ENCODE measurements at regions not wholly inside any gene's neighbourhood (a gene's known extent, or its start where the extent isn't known, plus 50 kb on each side); places are given as distances from the start of the nearest gene placed in this dataset.
"Not testable (repeated sequence)": the region's sequence is repeated elsewhere in the genome, so short reads cannot be mapped to it uniquely, and the experiment has no call there.

- Histone ChIP-seq H3K9me3 (ENCODE audit: low read length) (no peaks in the 10 kb centered on the region), H3K27me3 (ENCODE audit: control insufficient read depth in 1 of 2, insufficient read depth in 2 of 2, low read length in 2 of 2) (no peaks in the 10 kb centered on the region), H3K36me3 (ENCODE audit: insufficient read depth, low read length) (no peaks in the 10 kb centered on the region), H3K4me3 (ENCODE audit: low read depth in 1 of 2, low read length in 2 of 2) (no peak overlapping the region), H3K4me1 (ENCODE audit: insufficient read depth, low read length) (no peaks in the 10 kb centered on the region), H3K9ac (ENCODE audit: low read length) (no peak overlapping the region), H3K27ac (ENCODE audit: low read depth, low read length) (no peak overlapping the region)
These were observed 318.2 kb downstream of the PTPRC start for GRCh38 chr1:198957044-198957443.

GRCh38 chr1:198959032-198959431 is 320.2 kb downstream of the PTPRC start:
- Histone ChIP-seq H3K9me3 (ENCODE audit: low read length) (no peaks in the 10 kb centered on the region), H3K36me3 (ENCODE audit: insufficient read depth, low read length) (no peaks in the 10 kb centered on the region), H3K9ac (ENCODE audit: low read length) (no peak overlapping the region), H3K4me1 (ENCODE audit: insufficient read depth, low read length) (no peaks in the 10 kb centered on the region), H3K4me3 (ENCODE audit: low read depth in 1 of 2, low read length in 2 of 2) (no peak overlapping the region), H3K27me3 (ENCODE audit: control insufficient read depth in 1 of 2, insufficient read depth in 2 of 2, low read length in 2 of 2) (no peaks in the 10 kb centered on the region), H3K27ac (ENCODE audit: low read depth, low read length) (no peak overlapping the region)

GRCh38 chr1:198959676-198960075 is 320.8 kb downstream of the PTPRC start:
- H3K4me3 ChIP-seq (ENCODE audit: low read depth in 1 of 2, low read length in 2 of 2): no peak overlapping the region
- H3K27ac ChIP-seq (ENCODE audit: low read depth, low read length): no peak overlapping the region
- H3K36me3 ChIP-seq (ENCODE audit: insufficient read depth, low read length): no peaks in the 10 kb centered on the region
- H3K9me3 ChIP-seq (ENCODE audit: low read length): no peaks in the 10 kb centered on the region
- no peaks in the 10 kb centered on the region for H3K4me1 ChIP-seq (ENCODE audit: insufficient read depth, low read length)
- H3K9ac ChIP-seq (ENCODE audit: low read length): no peak overlapping the region
- no peaks in the 10 kb centered on the region for H3K27me3 ChIP-seq (ENCODE audit: control insufficient read depth in 1 of 2, insufficient read depth in 2 of 2, low read length in 2 of 2)

- not testable (repeated sequence) for H3K4me3 ChIP-seq (ENCODE audit: low read depth in 1 of 2, low read length in 2 of 2); H3K27me3 ChIP-seq (ENCODE audit: control insufficient read depth in 1 of 2, insufficient read depth in 2 of 2, low read length in 2 of 2); H3K9me3 ChIP-seq (ENCODE audit: low read length); H3K36me3 ChIP-seq (ENCODE audit: insufficient read depth, low read length); H3K4me1 ChIP-seq (ENCODE audit: insufficient read depth, low read length); H3K9ac ChIP-seq (ENCODE audit: low read length); H3K27ac ChIP-seq (ENCODE audit: low read depth, low read length)
These were observed 325.0 kb downstream of the PTPRC start for GRCh38 chr1:198963796-198964195.

- Histone ChIP-seq H3K27me3 (ENCODE audit: control insufficient read depth in 1 of 2, insufficient read depth in 2 of 2, low read length in 2 of 2) (no peaks in the 10 kb centered on the region), H3K27ac (ENCODE audit: low read depth, low read length) (no peak overlapping the region), H3K36me3 (ENCODE audit: insufficient read depth, low read length) (no peaks in the 10 kb centered on the region), H3K9me3 (ENCODE audit: low read length) (no peaks in the 10 kb centered on the region), H3K4me3 (ENCODE audit: low read depth in 1 of 2, low read length in 2 of 2) (no peak overlapping the region), H3K9ac (ENCODE audit: low read length) (no peak overlapping the region), H3K4me1 (ENCODE audit: insufficient read depth, low read length) (no peaks in the 10 kb centered on the region)
These were observed 327.7 kb downstream of the PTPRC start for GRCh38 chr1:198966519-198966918.

- H3K36me3 ChIP-seq (ENCODE audit: insufficient read depth, low read length): no peaks in the 10 kb centered on the region
- no peak overlapping the region for H3K27ac ChIP-seq (ENCODE audit: low read depth, low read length)
- H3K9ac ChIP-seq (ENCODE audit: low read length): no peak overlapping the region
- no peaks in the 10 kb centered on the region for H3K4me1 ChIP-seq (ENCODE audit: insufficient read depth, low read length)
- H3K9me3 ChIP-seq (ENCODE audit: low read length): no peaks in the 10 kb centered on the region
- no peaks in the 10 kb centered on the region for H3K27me3 ChIP-seq (ENCODE audit: control insufficient read depth in 1 of 2, insufficient read depth in 2 of 2, low read length in 2 of 2)
- H3K4me3 ChIP-seq (ENCODE audit: low read depth in 1 of 2, low read length in 2 of 2): no peak overlapping the region
These were observed 328.7 kb downstream of the PTPRC start for GRCh38 chr1:198967566-198967965.

- no peaks in the 10 kb centered on the region for H3K4me1 ChIP-seq (ENCODE audit: insufficient read depth, low read length)
- no peaks in the 10 kb centered on the region for H3K27me3 ChIP-seq (ENCODE audit: control insufficient read depth in 1 of 2, insufficient read depth in 2 of 2, low read length in 2 of 2)
- no peak overlapping the region for H3K9ac ChIP-seq (ENCODE audit: low read length)
- no peak overlapping the region for H3K4me3 ChIP-seq (ENCODE audit: low read depth in 1 of 2, low read length in 2 of 2)
- H3K9me3 ChIP-seq (ENCODE audit: low read length): no peaks in the 10 kb centered on the region
- no peaks in the 10 kb centered on the region for H3K36me3 ChIP-seq (ENCODE audit: insufficient read depth, low read length)
- H3K27ac ChIP-seq (ENCODE audit: low read depth, low read length): no peak overlapping the region
These were observed 330.0 kb downstream of the PTPRC start for GRCh38 chr1:198968866-198969265.

- Histone ChIP-seq H3K9me3 (ENCODE audit: low read length) (no peaks in the 10 kb centered on the region), H3K27me3 (ENCODE audit: control insufficient read depth in 1 of 2, insufficient read depth in 2 of 2, low read length in 2 of 2) (no peaks in the 10 kb centered on the region), H3K4me3 (ENCODE audit: low read depth in 1 of 2, low read length in 2 of 2) (no peak overlapping the region), H3K9ac (ENCODE audit: low read length) (no peak overlapping the region), H3K36me3 (ENCODE audit: insufficient read depth, low read length) (no peaks in the 10 kb centered on the region), H3K27ac (ENCODE audit: low read depth, low read length) (no peak overlapping the region), H3K4me1 (ENCODE audit: insufficient read depth, low read length) (no peaks in the 10 kb centered on the region)
These were observed 331.1 kb downstream of the PTPRC start for GRCh38 chr1:198969981-198970380.

GRCh38 chr1:198970916-198971315 is 332.1 kb downstream of the PTPRC start:
- H3K4me3 ChIP-seq (ENCODE audit: low read depth in 1 of 2, low read length in 2 of 2): no peak overlapping the region
- no peak overlapping the region for H3K9ac ChIP-seq (ENCODE audit: low read length)

GRCh38 chr1:198977909-198978308 is 339.1 kb downstream of the PTPRC start:
- H3K9ac ChIP-seq (ENCODE audit: low read length): no peak overlapping the region
- H3K9me3 ChIP-seq (ENCODE audit: low read length): no peaks in the 10 kb centered on the region
- no peaks in the 10 kb centered on the region for H3K36me3 ChIP-seq (ENCODE audit: insufficient read depth, low read length)
- no peak overlapping the region for H3K27ac ChIP-seq (ENCODE audit: low read depth, low read length)
- no peaks in the 10 kb centered on the region for H3K27me3 ChIP-seq (ENCODE audit: control insufficient read depth in 1 of 2, insufficient read depth in 2 of 2, low read length in 2 of 2)
- H3K4me1 ChIP-seq (ENCODE audit: insufficient read depth, low read length): no peaks in the 10 kb centered on the region
- H3K4me3 ChIP-seq (ENCODE audit: low read depth in 1 of 2, low read length in 2 of 2): no peak overlapping the region

More at GRCh38 chr1:198970916-198971315, 332.1 kb downstream of the PTPRC start:
- no peaks in the 10 kb centered on the region for H3K27me3 ChIP-seq (ENCODE audit: control insufficient read depth in 1 of 2, insufficient read depth in 2 of 2, low read length in 2 of 2)
- H3K4me1 ChIP-seq (ENCODE audit: insufficient read depth, low read length): no peaks in the 10 kb centered on the region
- H3K9me3 ChIP-seq (ENCODE audit: low read length): no peaks in the 10 kb centered on the region
- no peak overlapping the region for H3K27ac ChIP-seq (ENCODE audit: low read depth, low read length)
- no peaks in the 10 kb centered on the region for H3K36me3 ChIP-seq (ENCODE audit: insufficient read depth, low read length)

- H3K27ac ChIP-seq (ENCODE audit: low read depth, low read length): no peak overlapping the region
- H3K4me3 ChIP-seq (ENCODE audit: low read depth in 1 of 2, low read length in 2 of 2): no peak overlapping the region
- no peaks in the 10 kb centered on the region for H3K9me3 ChIP-seq (ENCODE audit: low read length)
- no peaks in the 10 kb centered on the region for H3K36me3 ChIP-seq (ENCODE audit: insufficient read depth, low read length)
- H3K27me3 ChIP-seq (ENCODE audit: control insufficient read depth in 1 of 2, insufficient read depth in 2 of 2, low read length in 2 of 2): no peaks in the 10 kb centered on the region
- H3K9ac ChIP-seq (ENCODE audit: low read length): no peak overlapping the region
- no peaks in the 10 kb centered on the region for H3K4me1 ChIP-seq (ENCODE audit: insufficient read depth, low read length)
These were observed 339.7 kb downstream of the PTPRC start for GRCh38 chr1:198978523-198978922.

GRCh38 chr1:198986036-198986435 is 347.2 kb downstream of the PTPRC start:
- no peaks in the 10 kb centered on the region for H3K9me3 ChIP-seq (ENCODE audit: low read length)
- no peaks in the 10 kb centered on the region for H3K4me1 ChIP-seq (ENCODE audit: insufficient read depth, low read length)
- H3K9ac ChIP-seq (ENCODE audit: low read length): no peak overlapping the region
- H3K36me3 ChIP-seq (ENCODE audit: insufficient read depth, low read length): no peaks in the 10 kb centered on the region
- H3K4me3 ChIP-seq (ENCODE audit: low read depth in 1 of 2, low read length in 2 of 2): no peak overlapping the region
- H3K27me3 ChIP-seq (ENCODE audit: control insufficient read depth in 1 of 2, insufficient read depth in 2 of 2, low read length in 2 of 2): no peaks in the 10 kb centered on the region
- no peak overlapping the region for H3K27ac ChIP-seq (ENCODE audit: low read depth, low read length)

Data from muscle layer of colon (tissue), 2 donors.